GM18858 (cell line): ENCODE measurements at regions not wholly inside any gene's neighbourhood (a gene's known extent, or its start where the extent isn't known, plus 50 kb on each side); places are given as distances from the start of the nearest gene placed in this dataset.

Experiments used
- ATAC-seq: cut with Tn5 transposase; IDR thresholded peaks from one replicate; pipeline ENCODE4 v1.9.1; 2021; ENCODE audit not compliant: unreplicated experiment

DNA sequence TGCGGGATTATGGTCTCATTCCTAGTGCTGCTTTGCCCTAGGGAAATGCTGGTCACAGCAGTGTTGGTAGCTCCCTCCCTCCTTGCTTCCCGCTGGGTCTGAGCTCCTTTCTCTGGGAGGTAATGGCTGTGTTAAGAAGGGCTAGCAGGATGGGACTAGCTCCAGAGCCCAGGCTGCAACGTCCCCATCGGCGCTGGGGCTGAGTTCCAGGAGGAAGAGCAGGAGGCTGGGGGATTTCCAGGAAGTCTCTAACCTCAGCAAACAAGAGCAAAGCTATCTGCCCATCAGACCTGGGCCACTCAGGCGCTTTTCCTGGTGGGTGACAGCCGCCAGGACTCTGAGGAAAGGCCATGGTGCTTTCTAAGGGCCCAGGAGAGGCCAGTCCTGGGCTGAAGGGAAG lies 174.2 kb downstream of the DLL1 start:
- no peak for ATAC-seq

DNA sequence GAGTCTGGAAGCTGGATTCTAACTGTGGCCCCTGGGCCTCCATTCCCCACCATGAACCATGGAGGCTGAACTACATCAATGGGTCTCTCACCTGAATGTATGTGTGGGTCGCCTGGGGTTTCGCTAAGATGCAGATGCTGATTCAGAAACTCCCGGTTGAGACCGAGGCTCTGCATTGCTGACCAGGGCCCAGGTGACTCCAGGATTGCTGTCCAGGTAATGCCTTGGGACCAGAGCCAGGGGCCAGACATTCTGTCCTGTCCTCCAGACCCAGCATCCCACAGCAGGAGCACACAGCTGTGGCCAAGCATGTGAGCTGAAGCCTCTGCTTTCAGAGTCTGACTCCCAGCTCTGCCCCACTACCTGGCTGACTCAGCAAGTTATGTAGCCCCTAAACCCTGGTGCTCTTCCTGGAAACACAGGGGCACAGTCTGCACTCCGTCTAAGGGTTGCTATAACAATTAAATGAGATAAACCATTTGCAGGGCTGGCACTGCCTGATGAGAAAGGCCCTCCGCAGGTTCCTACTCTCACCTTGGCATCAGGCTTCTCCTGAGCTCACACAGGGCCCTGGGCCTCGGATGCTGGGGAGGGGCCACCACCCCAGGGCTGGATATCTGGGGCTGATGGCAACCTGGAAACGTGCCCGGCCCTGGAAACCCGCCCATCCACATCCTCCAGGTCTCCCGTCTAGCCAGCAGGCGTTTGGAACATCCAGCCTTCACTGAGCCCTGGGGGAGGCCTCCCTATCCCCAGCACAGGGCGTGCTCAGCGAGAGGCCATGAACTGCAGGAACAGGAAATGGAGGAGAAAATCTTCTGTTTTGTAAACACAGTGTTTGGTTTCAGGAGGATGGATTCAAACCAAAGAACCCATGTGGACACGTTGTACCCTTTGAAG lies 175.7 kb downstream of the DLL1 start:
- ATAC-seq, result no peak

- no peak for ATAC-seq
Observed at GRCh38 chr6:170114187-170114945, 176.5 kb downstream of the DLL1 start.

GRCh38 chr6:170113141-170113540 lies 177.7 kb downstream of the DLL1 start:
- ATAC-seq, result no peak

DNA sequence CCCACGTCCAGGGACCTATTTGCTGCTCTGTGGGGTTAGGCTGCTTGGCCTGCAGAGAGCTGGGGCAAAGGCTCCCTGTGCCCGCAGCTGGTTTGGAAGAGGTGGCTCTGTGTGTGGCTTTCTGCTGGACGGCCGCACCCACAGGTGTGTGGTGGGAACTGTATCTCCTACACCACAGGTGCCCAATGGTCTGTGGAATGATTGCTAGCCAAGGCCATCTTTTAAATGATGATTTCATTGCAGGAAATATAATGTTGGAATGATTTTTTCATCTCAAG lies 178.4 kb downstream of the DLL1 start:
- no peak for ATAC-seq

DNA sequence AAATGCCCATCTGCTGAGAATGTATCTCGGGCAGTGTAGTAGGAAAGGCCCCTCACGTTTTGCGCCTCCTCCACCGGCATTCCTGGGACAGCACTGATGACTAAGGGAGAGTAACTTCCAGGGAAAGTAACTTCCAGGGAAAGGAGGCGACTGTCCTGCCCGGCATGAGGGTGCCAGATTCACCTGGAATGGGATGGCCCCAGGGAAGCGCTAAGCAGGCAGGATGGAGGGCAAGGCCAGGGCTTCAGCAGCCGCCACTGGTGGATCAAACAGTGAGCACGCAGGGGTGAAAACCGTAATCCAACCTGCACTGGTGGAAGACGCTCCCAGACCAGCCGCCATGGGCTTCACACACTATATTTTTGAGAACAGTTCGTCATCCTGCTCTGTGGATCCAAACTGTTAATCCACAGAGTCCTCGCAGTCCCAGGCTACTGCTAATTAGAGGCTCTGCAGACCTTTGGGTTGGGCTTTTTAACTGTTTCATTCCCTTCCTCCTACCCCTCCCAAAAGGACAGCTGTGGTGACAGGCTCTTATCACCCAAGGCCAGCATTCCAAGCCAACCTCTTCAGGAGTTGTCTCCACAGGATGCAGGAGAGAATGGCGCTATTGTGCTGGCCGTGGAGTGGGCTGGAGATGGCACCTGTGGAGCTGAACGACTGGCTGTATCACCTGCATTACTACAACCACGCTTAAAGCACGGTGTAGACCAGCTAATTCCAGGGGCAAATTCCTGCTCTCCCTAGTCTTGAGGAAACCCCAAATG lies 178.9 kb downstream of the DLL1 start:
- no peak for ATAC-seq

- ATAC-seq, result no peak
Observed at GRCh38 chr6:170111141-170111664, 179.7 kb downstream of the DLL1 start.

DNA sequence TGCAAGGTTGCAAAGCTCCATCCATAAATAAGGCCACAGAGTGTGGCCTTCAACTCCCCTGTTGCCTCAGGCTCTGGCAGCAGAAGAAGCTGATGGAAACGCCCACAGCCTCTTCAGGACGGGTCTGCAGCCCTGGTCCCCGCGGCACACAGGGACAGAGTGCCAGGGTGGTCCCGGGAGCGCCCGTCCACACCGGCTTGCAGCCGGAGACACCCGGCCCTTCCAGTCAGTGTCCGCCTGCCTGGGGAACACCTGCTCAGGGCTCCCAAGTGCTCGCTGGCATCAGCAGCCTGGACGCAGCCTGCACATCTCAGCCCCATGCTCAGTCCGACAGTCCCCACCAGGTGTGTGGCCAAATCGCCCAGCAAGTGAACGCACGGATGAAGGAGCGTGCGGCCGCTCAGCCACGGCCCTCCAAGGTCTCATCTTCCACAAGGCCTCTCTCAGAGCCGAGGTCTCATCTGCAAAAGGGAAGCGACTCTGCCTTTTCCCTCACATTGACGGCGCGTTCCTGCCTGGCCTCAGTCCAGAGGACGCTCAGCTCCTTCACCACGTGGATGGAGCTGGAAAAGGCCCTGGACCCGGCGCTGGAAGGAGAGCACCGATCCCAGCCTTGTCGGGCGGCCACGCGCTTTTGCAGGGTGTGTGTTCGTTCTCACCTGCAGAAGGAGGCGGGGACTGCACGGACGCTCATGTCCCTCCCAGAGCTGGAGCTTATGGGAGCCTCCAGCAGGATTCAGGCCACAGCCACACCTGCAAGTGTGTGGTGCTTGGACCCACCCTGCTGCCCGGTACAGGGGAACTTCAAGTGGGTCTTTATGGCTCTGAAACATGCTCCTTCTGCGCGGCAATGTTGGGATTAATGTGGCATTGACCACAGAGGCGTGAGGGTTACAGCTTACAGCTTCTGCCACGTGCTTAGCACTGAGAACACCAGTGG lies 180.4 kb downstream of the DLL1 start:
- ATAC-seq, result no peak

DNA sequence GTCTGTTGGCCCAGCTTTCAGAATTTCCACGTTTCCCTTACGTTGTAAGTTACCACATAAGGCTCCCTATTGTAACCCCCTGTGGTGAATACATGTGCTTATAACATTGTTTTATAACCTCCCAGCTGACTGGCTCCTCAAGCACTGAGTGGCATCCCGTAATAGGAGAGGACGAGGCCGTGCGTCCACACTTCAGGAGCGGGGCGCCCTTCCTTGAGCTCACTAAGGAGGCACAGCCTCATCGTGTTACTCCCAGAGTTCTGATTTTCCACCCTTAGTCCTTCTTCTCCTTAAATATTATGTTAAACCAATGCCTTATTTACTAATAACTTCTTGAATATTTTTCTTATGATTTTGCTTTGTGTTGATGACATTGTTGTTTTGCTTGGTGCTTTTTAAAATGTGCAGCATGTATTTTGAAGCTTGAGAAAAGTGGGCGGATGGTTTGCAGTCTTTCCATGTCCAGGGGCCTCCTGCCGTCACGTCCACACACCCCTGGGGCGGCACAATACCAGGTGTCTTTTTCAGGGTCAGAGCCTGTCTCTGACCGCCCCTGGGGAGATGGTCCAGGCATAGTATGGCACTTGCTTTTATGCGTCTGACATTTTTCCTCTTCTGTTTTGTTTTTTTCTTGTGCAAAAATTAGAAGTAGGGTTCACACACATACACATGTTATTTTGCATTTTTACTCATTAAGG lies 181.8 kb downstream of the DLL1 start:
- ATAC-seq, result no peak

GRCh38 chr6:170108456-170108855 lies 182.4 kb downstream of the DLL1 start:
- no peak for ATAC-seq

DNA sequence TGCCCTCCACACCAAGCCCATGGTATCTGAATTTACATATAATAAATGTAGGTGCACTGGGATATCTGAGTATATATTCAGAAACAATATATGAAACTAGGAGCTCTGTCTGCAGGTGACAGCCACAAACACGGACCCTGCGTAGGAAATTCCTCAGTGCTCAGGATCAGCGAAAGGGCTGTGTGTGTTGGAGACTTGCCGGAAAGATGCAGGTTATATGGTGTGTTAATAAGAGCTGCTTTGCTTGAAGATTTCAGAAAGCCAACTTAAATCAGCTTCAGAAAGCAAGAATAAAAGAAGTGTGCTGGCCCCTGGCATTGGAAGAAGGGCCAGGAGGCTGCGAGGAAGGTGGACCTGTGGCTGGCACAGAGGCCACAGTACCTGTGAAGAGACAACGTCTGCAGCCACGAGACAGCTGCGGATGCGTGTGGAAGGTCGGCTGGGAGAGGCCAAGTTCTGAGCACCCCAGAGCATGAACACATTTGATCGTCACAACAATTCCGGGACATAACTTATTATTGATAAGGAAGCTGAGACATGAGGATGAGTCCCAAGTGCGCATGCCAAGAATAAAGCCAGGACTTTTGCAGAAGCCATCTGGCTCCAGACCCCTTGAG lies 183.2 kb downstream of the DLL1 start:
- ATAC-seq, result no peak

DNA sequence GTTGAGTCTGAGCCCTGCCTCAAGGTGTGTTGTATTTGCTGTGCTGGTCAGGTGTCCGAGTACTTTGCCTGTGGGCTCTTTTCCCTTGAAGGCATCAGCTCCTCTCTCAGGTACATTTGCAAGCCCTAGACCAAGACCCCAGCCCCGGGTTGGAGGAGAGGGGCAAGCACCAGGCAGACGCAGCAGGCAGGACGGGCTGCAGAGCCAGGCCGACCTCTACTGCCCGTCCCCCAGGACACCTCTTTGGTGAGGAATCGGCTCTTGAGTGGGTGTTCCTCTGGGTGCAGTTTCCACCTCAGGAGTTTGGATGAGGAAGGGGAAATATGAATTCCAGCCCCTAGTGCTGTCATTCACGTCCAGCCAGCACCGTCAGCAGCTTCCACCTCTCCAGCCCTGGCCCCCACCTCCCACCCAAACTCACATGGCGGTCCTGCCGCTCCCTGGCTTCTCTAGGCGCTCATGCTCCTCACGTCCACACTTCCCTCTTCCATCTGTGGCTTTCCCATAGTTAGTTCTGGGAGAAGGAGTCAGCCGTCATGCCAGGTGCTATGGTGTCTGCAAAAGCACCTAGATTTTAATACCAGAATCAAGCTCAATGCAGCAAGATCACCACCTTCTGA lies 183.9 kb downstream of the DLL1 start:
- ATAC-seq, result no peak

DNA sequence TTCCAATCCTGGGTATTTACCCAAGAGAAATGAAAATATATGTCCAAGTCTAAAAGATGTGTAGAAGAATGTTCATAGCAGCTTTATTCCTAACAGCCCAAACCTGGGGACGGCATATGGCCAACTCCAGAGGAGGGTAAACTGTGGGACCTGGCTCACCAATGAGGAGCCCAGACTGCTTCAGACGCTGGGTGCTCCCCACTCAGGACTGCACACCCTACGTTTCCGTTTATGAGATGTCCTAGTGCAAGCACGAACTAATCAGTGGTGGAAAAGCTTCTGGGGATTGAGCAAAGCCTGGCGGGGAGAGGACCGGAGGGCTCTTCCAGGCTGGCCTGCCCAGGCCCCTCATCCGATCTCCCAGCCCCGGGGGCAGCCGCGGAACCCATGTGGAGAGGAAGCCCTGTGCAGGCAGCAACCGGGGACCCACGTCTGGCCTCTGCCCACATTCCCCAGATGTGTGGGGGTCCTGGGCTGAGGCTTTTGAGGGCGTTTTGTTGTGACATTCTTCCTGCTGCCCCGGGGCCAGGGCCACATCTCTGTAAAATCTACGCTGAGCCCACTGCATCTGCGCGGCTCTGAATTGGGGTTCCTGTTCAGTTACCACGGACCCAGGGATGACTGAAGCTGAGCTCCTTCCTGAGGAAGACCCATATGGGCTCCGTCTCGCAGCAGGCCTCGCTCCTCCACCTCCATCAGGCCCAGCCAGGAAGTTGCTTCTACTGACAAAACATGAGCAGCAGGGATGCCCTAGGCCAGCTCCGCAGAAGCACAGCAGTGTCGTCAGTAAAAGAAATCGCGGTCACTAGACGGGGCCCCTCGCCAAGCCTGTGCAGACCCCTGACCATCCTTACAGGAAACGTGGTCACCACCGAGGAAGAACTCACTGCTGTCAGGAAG lies 188.0 kb downstream of the DLL1 start:
- ATAC-seq, result no peak

DNA sequence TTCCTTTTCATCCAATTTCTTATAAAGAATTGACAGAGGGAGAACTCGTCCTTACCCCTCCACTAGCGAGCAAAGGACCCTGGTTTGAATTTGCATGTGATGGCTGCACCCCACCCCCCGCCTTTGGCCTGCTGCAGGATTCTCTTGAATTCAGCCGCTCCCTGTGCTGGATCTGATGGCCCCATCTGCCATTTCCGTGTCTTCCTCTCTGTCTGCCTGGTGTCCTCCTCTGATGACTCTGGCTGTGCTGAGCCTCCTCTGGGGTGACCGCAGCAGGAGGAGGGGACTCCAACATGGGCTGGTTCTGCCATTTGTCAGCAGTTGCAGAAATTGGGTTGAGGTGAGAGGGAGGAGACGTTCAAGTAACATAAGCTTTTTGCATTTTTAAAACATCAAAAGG lies 188.8 kb downstream of the DLL1 start:
- no peak for ATAC-seq

GRCh38 chr6:170101281-170102035 lies 189.4 kb downstream of the DLL1 start:
- ATAC-seq, result no peak

- no peak for ATAC-seq
Observed at GRCh38 chr6:170100046-170100445, 190.8 kb downstream of the DLL1 start.

- ATAC-seq, result no peak
Observed at GRCh38 chr6:170099387-170099786, 191.5 kb downstream of the DLL1 start.
